ENCODE measurements at regions not wholly inside any gene's neighbourhood (a gene's known extent, or its start where the extent isn't known, plus 50 kb on each side); places are given as distances from the start of the nearest gene placed in this dataset.

DNA sequence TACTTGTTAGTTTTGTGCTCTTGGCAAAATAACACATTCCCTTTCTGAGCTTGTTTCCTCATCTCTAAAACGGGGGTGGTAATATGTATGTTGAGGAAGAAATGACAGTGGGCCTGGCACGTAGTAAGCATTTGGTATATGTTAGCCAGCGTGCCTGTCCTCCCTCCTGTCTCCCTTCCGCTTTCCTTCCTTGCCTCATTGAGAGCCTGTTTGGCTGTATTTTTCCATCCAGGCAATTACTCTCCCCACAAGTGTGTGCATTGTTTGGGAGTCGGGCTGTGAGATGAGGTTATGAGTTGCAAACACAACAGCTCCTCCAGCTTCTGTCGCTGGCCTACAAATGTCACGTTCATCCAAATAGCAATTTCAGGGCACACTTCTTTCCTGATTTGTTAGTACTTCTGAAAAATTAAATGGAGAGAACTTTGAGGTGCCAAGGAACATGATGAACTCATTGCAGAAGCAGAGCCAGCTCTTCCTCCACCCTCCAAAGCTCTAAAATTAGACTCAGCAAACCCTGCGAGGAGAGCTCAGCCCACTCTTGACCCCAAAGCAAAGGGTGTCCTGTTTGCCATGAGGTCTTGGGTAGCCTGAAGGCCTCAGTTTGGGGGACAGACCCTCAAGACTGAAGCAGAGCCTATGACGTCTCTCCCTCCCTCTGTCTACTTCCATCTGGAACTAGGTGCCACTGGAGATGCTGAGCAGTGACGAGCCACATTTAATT is 50.7 kb upstream of the TOX2 start:
- Histone ChIP-seq H4K8ac (replicated peaks; ENCODE audit: insufficient read length, low read depth, low read length) (no peak overlapping the region), H3K18ac (ENCODE audit: insufficient read length, low read depth, low read length) (no peak overlapping the region), H3K4ac (ENCODE audit: low read depth, low read length) (no peak overlapping the region), H3K56ac (ENCODE audit: insufficient read length, low read depth, low read length) (no peak overlapping the region), H3K79me1 (ENCODE audit: insufficient read depth, low read depth, low read length, poor library complexity, severe bottlenecking) (no peaks in the 10 kb centered on the region), H3K79me2 (ENCODE audit: insufficient read depth, low read length) (no peaks in the 10 kb centered on the region), H2BK15ac (ENCODE audit: low read depth, low read length) (no peak overlapping the region), H2BK20ac (ENCODE audit: low read depth, low read length, poor library complexity, severe bottlenecking) (no peak overlapping the region), H3K23ac (ENCODE audit: insufficient read length, low read depth, low read length) (no peak overlapping the region), H2AFZ (ENCODE audit: low read length) (no peak overlapping the region), H4K5ac (ENCODE audit: insufficient read length, low read depth, low read length) (no peak overlapping the region), H3K4me2 (ENCODE audit: insufficient read depth, insufficient read length, low read length) (no peak overlapping the region), H3K27ac (ENCODE audit: insufficient read length, low read depth, low read length) (no peak overlapping the region), H2BK12ac (ENCODE audit: insufficient read length, low read depth, low read length) (no peak overlapping the region), H3K4me1 (ENCODE audit: insufficient read depth, low read length) (no peaks in the 10 kb centered on the region), H3T11ph (ENCODE audit: low read length) (no peak overlapping the region), H3K9me3 (ENCODE audit: control insufficient read depth, low read depth, low read length) (no peaks in the 10 kb centered on the region), H3K23me2 (ENCODE audit: insufficient read length, low read depth, low read length, poor library complexity, severe bottlenecking) (no peaks in the 10 kb centered on the region), H3K9ac (ENCODE audit: extremely low read depth, insufficient read length, low read length) (no peak overlapping the region), H4K91ac (ENCODE audit: insufficient read length, low read depth, low read length) (no peak overlapping the region), H4K20me1 (ENCODE audit: control insufficient read depth, insufficient read depth, insufficient read length) (no peaks in the 10 kb centered on the region), H2BK5ac (ENCODE audit: insufficient read length, low read length) (no peak overlapping the region), H3K14ac (ENCODE audit: insufficient read depth, low read length) (no peak overlapping the region), H3K27me3 (ENCODE audit: insufficient read depth, low read length) (no peaks in the 10 kb centered on the region), H2AK5ac (ENCODE audit: insufficient read length, low read length) (no peak overlapping the region), H2BK120ac (ENCODE audit: low read depth, low read length, poor library complexity, severe bottlenecking) (no peak overlapping the region)
- H3K9me3 Mint-ChIP-seq = no peaks in the 10 kb centered on the region
- H3K27me3 Mint-ChIP-seq (ENCODE audit: low read depth) = no peaks in the 10 kb centered on the region
- no peaks in the 10 kb centered on the region for H3K36me3 Mint-ChIP-seq (ENCODE audit: insufficient read depth in 1 of 3, low read depth in 3 of 3)
- no peak overlapping the region for H3K4me3 Mint-ChIP-seq
- WGBS (ENCODE audit: extremely low coverage, insufficient read length, low lambda C conversion rate) = no CpG with 5 or more reads among the region's 10 CpGs
- DNase-seq = no peak
- no peak overlapping the region for H3K27ac Mint-ChIP-seq
- TF ChIP-seq, protein P1, sequence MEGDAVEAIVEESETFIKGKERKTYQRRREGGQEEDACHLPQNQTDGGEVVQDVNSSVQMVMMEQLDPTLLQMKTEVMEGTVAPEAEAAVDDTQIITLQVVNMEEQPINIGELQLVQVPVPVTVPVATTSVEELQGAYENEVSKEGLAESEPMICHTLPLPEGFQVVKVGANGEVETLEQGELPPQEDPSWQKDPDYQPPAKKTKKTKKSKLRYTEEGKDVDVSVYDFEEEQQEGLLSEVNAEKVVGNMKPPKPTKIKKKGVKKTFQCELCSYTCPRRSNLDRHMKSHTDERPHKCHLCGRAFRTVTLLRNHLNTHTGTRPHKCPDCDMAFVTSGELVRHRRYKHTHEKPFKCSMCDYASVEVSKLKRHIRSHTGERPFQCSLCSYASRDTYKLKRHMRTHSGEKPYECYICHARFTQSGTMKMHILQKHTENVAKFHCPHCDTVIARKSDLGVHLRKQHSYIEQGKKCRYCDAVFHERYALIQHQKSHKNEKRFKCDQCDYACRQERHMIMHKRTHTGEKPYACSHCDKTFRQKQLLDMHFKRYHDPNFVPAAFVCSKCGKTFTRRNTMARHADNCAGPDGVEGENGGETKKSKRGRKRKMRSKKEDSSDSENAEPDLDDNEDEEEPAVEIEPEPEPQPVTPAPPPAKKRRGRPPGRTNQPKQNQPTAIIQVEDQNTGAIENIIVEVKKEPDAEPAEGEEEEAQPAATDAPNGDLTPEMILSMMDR (conservative IDR thresholded peaks at IDR 0.05) = no peak
- H3K4me1 Mint-ChIP-seq = peaks cover 6% of the 10 kb centered on the region in 2 experiments; a peak in 3 of 4 replicates
